ENCODE measurements at regions not wholly inside any gene's neighbourhood (a gene's known extent, or its start where the extent isn't known, plus 50 kb on each side); places are given as distances from the start of the nearest gene placed in this dataset.

- Mint-ChIP-seq H3K36me3 (no peaks in the 10 kb centered on the region), H3K4me3 (no peak overlapping the region), H3K9me3 (no peaks in the 10 kb centered on the region), H3K27ac (no peak overlapping the region), H3K4me1 (no peaks in the 10 kb centered on the region), H3K27me3 (ENCODE audit: low read depth in 2 of 2) (peaks cover 0 to 2% of the 10 kb centered on the region in 2 donors)
- TF ChIP-seq CTCF (IDR thresholded peaks at IDR 0.05): no peak
- Histone ChIP-seq H3K27ac (ENCODE audit: low read length) (no peak overlapping the region), H3K9me3 (ENCODE audit: control insufficient read depth, insufficient read depth, low read length) (no peaks in the 10 kb centered on the region), H3K27me3 (ENCODE audit: control insufficient read depth, insufficient read depth, low read length) (no peaks in the 10 kb centered on the region), H3K4me1 (ENCODE audit: control insufficient read depth, insufficient read depth, low read length) (peaks cover 6% of the 10 kb centered on the region), H3K36me3 (ENCODE audit: control insufficient read depth, insufficient read depth, low read length) (no peaks in the 10 kb centered on the region), H3K4me3 (ENCODE audit: low read length) (no peak overlapping the region)
- ATAC-seq (no peak), DNase-seq (no peak)
- intact Hi-C loops (cut with micrococcal nuclease): no loop called here
- WGBS (ENCODE audit: insufficient coverage): 90% methylated on average over 19 of the region's 19 CpGs
Measured at GRCh38 chr10:43702936-43703281, 54.2 kb upstream of the ZNF32 start.

- no peaks in the 10 kb centered on the region for H3K9me3 Mint-ChIP-seq
- intact Hi-C loops (cut with micrococcal nuclease): no loop called here
- 93% methylated on average over 33 of the region's 33 CpGs for WGBS (ENCODE audit: insufficient coverage)
Measured at GRCh38 chr10:43702213-43702935, 53.7 kb upstream of the ZNF32 start.

GRCh38 chr10:43701295-43701694 is 52.6 kb upstream of the ZNF32 start:
- DNase-seq (no peak), ATAC-seq (no peak)
- TF ChIP-seq CTCF (IDR thresholded peaks at IDR 0.05): no peak
- no peak overlapping the region for H3K4me3 ChIP-seq (ENCODE audit: low read length)
- Mint-ChIP-seq H3K36me3 (no peaks in the 10 kb centered on the region), H3K27ac (no peak overlapping the region), H3K27me3 (ENCODE audit: low read depth in 2 of 2) (peaks cover 0 to 2% of the 10 kb centered on the region in 2 donors), H3K4me3 (no peak overlapping the region), H3K4me1 (no peaks in the 10 kb centered on the region), H3K9me3 (no peaks in the 10 kb centered on the region)
- WGBS (ENCODE audit: insufficient coverage): 94% methylated on average over 5 of the region's 7 CpGs
- H3K4me1 ChIP-seq (ENCODE audit: control insufficient read depth, insufficient read depth, low read length): peaks cover 6% of the 10 kb centered on the region
- H3K36me3 ChIP-seq (ENCODE audit: control insufficient read depth, insufficient read depth, low read length): no peaks in the 10 kb centered on the region
- no peak overlapping the region for H3K27ac ChIP-seq (ENCODE audit: low read length)
- no peaks in the 10 kb centered on the region for H3K9me3 ChIP-seq (ENCODE audit: control insufficient read depth, insufficient read depth, low read length)
- intact Hi-C loops (cut with micrococcal nuclease): no loop called here
- no peaks in the 10 kb centered on the region for H3K27me3 ChIP-seq (ENCODE audit: control insufficient read depth, insufficient read depth, low read length)

More at GRCh38 chr10:43702213-43702935, 53.7 kb upstream of the ZNF32 start:
- no peaks in the 10 kb centered on the region for H3K9me3 ChIP-seq (ENCODE audit: control insufficient read depth, insufficient read depth, low read length)
- no peak for ATAC-seq
- no peak overlapping the region for H3K27ac ChIP-seq (ENCODE audit: low read length)
- H3K27ac Mint-ChIP-seq: no peak overlapping the region
- peaks cover 6% of the 10 kb centered on the region for H3K4me1 ChIP-seq (ENCODE audit: control insufficient read depth, insufficient read depth, low read length)
- H3K27me3 ChIP-seq (ENCODE audit: control insufficient read depth, insufficient read depth, low read length): no peaks in the 10 kb centered on the region
- H3K36me3 Mint-ChIP-seq: no peaks in the 10 kb centered on the region
- no peaks in the 10 kb centered on the region for H3K4me1 Mint-ChIP-seq
- no peak overlapping the region for H3K4me3 Mint-ChIP-seq
- no peak for TF ChIP-seq CTCF (IDR thresholded peaks at IDR 0.05)
- H3K27me3 Mint-ChIP-seq (ENCODE audit: low read depth in 2 of 2): peaks cover 0 to 2% of the 10 kb centered on the region in 2 donors
- DNase-seq: no peak
- no peak overlapping the region for H3K4me3 ChIP-seq (ENCODE audit: low read length)
- no peaks in the 10 kb centered on the region for H3K36me3 ChIP-seq (ENCODE audit: control insufficient read depth, insufficient read depth, low read length)

GRCh38 chr10:43700306-43700705 is 51.6 kb upstream of the ZNF32 start:
- no peak overlapping the region for H3K27ac Mint-ChIP-seq
- no peaks in the 10 kb centered on the region for H3K4me1 Mint-ChIP-seq
- Histone ChIP-seq H3K9me3 (ENCODE audit: control insufficient read depth, insufficient read depth, low read length) (no peaks in the 10 kb centered on the region), H3K36me3 (ENCODE audit: control insufficient read depth, insufficient read depth, low read length) (no peaks in the 10 kb centered on the region), H3K4me1 (ENCODE audit: control insufficient read depth, insufficient read depth, low read length) (peaks cover 6% of the 10 kb centered on the region), H3K4me3 (ENCODE audit: low read length) (no peak overlapping the region), H3K27ac (ENCODE audit: low read length) (no peak overlapping the region), H3K27me3 (ENCODE audit: control insufficient read depth, insufficient read depth, low read length) (no peaks in the 10 kb centered on the region)
- DNase-seq: no peak
- no peaks in the 10 kb centered on the region for H3K36me3 Mint-ChIP-seq
- 81% methylated on average over 2 of the region's 4 CpGs for WGBS (ENCODE audit: insufficient coverage)
- peaks cover 0 to 2% of the 10 kb centered on the region in 2 donors for H3K27me3 Mint-ChIP-seq (ENCODE audit: low read depth in 2 of 2)
- H3K9me3 Mint-ChIP-seq: no peaks in the 10 kb centered on the region
- intact Hi-C loops (cut with micrococcal nuclease): no loop called here
- no peak for ATAC-seq
- no peak for TF ChIP-seq CTCF (IDR thresholded peaks at IDR 0.05)
- no peak overlapping the region for H3K4me3 Mint-ChIP-seq
